NCI-H345 (cell line): ENCODE measurements at regions not wholly inside any gene's neighbourhood (a gene's known extent, or its start where the extent isn't known, plus 50 kb on each side); places are given as distances from the start of the nearest gene placed in this dataset.

Source experiments
- DNase-seq: peaks from one replicate; lab custom pipeline; 2025; lab: John Stamatoyannopoulos, UW

- no peak for DNase-seq
Measured at GRCh38 chr11:128365044-128365443, 222.3 kb downstream of the ETS1 start.

GRCh38 chr11:128361451-128362020, 225.8 kb downstream of the ETS1 start:
- no peak for DNase-seq

- DNase-seq, result no peak
Measured at GRCh38 chr11:128359515-128359914, 227.8 kb downstream of the ETS1 start.

GRCh38 chr11:128357073-128357472, 230.3 kb downstream of the ETS1 start:
- no peak for DNase-seq

- no peak for DNase-seq
Measured at GRCh38 chr11:128355558-128355957, 231.8 kb downstream of the ETS1 start.

GRCh38 chr11:128354476-128354875, 232.9 kb downstream of the ETS1 start:
- no peak for DNase-seq

GRCh38 chr11:128351168-128351567, 236.2 kb downstream of the ETS1 start:
- DNase-seq, result no peak

- DNase-seq, result no peak
Measured at GRCh38 chr11:128349650-128350299, 237.6 kb downstream of the ETS1 start.

- DNase-seq, result no peak
Measured at GRCh38 chr11:128346804-128347203, 240.6 kb downstream of the ETS1 start.

- no peak for DNase-seq
Measured at GRCh38 chr11:128345316-128345715, 242.0 kb downstream of the ETS1 start.

GRCh38 chr11:128343870-128344269, 243.5 kb downstream of the ETS1 start:
- DNase-seq, result no peak

- DNase-seq, result no peak
Measured at GRCh38 chr11:128343135-128343514, 244.2 kb downstream of the ETS1 start.

GRCh38 chr11:128342511-128343134, 244.7 kb downstream of the ETS1 start:
- DNase-seq, result peak; percentile 96

- DNase-seq, result no peak
Measured at GRCh38 chr11:128341280-128342248, 245.8 kb downstream of the ETS1 start.

- DNase-seq, result no peak
Measured at GRCh38 chr11:128339792-128340191, 247.6 kb downstream of the ETS1 start.

GRCh38 chr11:128338811-128339210, 248.5 kb downstream of the ETS1 start:
- no peak for DNase-seq

- DNase-seq, result no peak
Measured at GRCh38 chr11:128336203-128336602, 251.2 kb downstream of the ETS1 start.

- no peak for DNase-seq
Measured at GRCh38 chr11:128335729-128336128, 251.6 kb downstream of the ETS1 start.

GRCh38 chr11:128334311-128335044, 252.9 kb downstream of the ETS1 start:
- no peak for DNase-seq

- no peak for DNase-seq
Measured at GRCh38 chr11:128331317-128331716, 256.0 kb downstream of the ETS1 start.

GRCh38 chr11:128330203-128330602, 257.2 kb downstream of the ETS1 start:
- DNase-seq, result no peak
